SK-MEL-5 (cell line): ENCODE measurements at regions not wholly inside any gene's neighbourhood (a gene's known extent, or its start where the extent isn't known, plus 50 kb on each side); places are given as distances from the start of the nearest gene placed in this dataset.
"Not testable (repeated sequence)": the region's sequence is repeated elsewhere in the genome, so short reads cannot be mapped to it uniquely, and the experiment has no call there.

Experiments used
- DNase-seq: peaks from one replicate; pipeline ENCODE4 v3.0.0-alpha.2; 2016; ENCODE audit warnings: low read depth, low spot score
- in situ Hi-C: cut with HindIII; loops from 2 replicates; pipeline ENCODE4 v1.10.0; 2016; ENCODE audit warnings: low sequenced_read_pairs, high pct_unique_total_duplicates, low pct_unique_long_range_greater_than_20kb

- in situ Hi-C loops: no loop called here
- no peak for DNase-seq
Observed at GRCh38 chr10:4226941-4227540, 442.0 kb upstream of the KLF6 start.

DNA sequence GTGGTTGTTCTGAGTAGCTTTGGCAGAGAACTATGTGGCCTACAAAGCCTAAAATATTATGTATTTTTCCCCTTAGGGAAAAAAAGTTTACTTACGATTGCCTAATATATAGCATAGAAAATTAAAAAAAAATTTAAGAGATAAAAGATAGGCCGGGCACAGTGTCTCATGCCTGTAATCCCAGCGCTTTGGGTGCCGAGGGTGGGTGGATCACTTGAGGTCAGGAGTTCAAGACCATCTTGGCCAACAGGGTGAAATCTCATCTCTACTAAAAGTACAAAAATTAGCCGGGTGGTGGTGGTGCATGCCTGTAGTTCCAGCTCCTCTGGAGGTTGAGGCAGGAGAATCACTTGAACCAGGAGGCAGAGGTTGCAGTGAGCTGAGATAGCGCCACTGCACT is 439.2 kb upstream of the KLF6 start:
- in situ Hi-C loops: no loop called here
- DNase-seq: no peak

DNA sequence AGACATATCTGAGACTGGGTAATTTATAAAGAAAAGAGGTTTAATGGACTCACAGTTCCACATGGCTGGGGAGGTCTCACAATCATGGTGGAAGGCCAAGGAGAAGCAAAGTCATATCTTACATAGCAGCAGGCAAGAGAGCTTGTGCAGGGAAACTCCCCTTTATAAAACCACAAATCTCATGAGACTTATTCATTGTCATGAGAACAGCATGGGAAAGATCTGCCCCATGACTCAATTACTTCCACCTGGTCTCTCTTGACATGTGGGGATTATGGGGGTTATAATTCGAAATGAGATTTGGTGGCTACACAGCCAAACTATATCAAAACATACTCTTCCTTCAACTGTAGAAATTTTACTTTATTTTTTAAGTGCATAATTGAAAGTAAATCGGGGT is 436.3 kb upstream of the KLF6 start:
- DNase-seq, in situ Hi-C loops: not testable (repeated sequence)

DNA sequence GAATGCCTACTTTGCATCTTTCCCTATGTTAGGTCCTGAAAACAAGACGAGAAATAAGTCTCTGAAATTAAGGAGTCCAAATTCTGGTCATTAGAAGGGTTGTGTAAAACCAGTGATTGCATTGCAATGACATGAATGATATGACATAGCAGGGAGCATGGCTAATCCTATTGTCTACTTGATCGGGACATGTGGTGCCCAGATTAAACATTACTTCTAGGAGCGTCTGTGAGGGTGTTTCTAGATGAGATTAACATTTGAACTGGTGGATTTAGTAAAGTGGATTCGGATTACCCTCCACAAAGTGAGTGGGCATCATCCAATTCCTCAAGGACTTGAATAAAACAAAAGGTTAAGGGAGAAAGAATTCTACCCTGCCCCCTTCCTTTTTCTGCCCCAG is 434.9 kb upstream of the KLF6 start:
- in situ Hi-C loops: no loop called here

GRCh38 chr10:4217653-4218052 is 432.6 kb upstream of the KLF6 start:
- in situ Hi-C loops: no loop called here
- no peak for DNase-seq

More for the DNA sequence above, 434.9 kb upstream of the KLF6 start:
- DNase-seq: no peak

DNA sequence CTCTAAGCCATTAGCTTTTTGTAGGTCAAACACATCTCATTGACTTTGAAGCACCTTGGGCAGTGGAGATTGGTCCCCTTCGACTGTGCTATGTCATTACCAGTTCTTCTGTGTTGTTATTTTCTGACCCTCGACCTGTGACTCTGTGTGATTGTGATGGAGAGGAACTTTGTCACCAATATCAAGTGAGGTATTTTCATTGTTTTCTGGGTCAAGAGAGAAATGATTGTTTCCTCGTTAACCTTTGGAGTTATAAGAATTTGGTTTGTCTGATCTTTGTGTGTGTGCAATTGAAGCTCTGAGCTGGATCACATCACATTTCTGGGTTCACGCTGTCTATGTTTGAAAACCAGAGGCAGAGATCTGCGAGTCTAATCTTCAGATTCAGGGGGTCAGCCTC is 432.2 kb upstream of the KLF6 start:
- no peak for DNase-seq
- in situ Hi-C loops: no loop called here

- in situ Hi-C loops: no loop called here
- no peak for DNase-seq
Observed at GRCh38 chr10:4216726-4217125, 431.7 kb upstream of the KLF6 start.

DNA sequence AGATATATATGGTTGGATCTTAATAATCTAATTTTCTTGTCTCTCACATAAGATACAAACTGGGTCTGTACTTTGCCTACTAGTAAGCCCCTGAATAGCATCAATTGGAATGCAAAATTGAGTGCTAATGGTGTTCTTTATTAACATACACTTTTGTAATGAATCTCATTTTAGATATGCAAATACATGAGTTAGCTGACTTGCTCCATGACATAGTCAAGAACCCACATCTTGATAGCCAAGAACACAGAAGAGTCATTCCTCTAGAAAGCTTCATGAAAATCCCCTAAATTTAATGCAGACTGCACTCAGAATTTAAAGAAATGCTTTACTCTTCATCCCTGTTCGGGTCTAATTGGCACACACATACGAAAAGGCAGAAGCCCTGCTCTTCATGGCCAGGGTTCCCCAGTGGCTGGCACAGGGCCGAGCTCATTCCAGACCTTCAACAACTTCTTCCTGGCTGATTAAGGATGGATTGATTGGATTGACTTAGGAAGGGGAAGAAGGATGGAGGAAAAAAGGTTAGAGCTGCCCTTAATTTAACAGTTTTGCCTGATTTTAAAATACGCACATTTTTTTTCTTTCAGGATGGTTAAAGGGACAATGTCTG is 431.1 kb upstream of the KLF6 start:
- no peak for DNase-seq
- in situ Hi-C loops: no loop called here

- in situ Hi-C loops: no loop called here
Observed at GRCh38 chr10:4215485-4215884, 430.5 kb upstream of the KLF6 start.

DNA sequence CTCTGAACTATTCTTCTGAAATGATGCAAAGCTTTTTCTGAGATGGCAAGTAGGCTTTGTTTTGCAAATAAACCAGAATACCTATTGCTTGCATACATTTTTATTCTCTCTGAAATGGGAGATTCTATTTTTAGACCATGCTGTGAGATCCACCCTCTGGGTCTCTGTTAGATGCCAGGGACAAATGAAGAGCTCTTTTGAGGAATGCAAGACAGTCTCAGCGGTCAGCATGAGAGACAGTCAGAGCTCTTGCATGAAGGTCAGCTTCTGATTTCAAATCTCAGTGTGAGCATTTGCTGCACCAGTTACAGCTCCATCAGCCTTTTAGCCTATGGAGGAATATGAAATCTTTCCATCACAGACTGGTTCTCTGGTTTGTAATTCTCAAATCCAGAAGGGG is 429.9 kb upstream of the KLF6 start:
- in situ Hi-C loops: no loop called here
- DNase-seq: peak; percentile 8

More at GRCh38 chr10:4215485-4215884, 430.5 kb upstream of the KLF6 start:
- DNase-seq: no peak

DNA sequence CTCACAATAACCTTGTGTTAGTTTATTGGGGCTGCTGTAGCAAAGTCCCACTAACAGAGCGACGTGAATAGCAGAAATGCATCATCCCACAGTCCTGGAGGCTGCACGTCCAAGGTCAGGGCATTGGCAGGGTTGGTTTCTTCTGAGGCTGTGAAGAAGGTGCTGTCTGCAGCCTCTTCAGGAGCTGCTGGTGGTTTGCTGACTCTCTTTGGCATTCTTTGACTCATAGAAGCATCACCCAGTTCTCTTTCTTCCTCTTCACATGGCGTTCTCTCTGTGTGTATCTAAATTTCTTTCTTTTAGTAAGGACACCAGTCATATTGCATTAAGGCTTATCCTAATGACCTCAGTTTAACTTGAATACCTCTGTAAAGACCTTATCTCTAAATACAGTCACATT is 428.4 kb upstream of the KLF6 start:
- in situ Hi-C loops: no loop called here
- no peak for DNase-seq

DNA sequence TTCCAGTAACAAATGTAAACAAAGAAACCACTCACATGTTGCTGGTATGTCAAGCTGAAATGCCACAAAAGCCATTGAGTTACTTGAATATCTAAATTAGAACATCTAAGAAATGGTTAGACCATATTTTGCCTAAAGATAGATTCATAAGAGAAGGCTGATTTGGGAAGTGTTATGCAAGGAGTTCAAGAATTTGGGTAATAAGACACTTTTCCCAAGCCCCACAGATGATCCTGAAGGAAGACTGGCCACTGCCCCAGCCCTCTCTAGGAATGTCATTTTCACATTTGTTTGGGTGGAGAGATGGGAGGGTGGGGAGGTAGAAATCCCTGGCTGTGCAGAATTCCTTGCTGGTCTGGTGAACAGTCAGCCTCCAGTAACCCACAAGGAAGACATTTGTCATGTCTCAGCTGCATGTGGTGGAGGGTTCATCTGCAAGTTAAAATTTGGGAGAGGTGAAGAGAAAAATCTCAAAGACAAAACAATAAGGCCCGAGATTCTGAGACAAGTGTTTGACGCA is 427.2 kb upstream of the KLF6 start:
- in situ Hi-C loops: no loop called here
- no peak for DNase-seq

DNA sequence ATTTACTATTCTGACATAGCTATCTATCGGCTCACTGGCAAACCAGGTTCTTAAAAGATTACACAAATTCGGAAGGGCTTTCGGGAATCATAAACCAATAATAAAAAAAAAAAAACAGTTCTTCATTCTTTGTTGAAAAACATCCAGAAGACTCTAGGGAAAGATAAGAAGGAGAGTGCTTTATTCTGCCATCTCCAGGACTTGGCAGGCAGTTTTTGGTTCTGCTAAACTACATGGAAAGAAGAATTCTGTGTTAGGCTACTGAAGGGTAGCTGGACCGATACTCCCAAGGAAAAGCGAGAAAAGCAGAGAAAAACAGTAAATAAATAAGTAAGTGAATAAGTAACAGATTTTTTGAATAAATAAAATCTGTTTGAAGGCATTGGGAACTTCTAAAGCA is 423.5 kb upstream of the KLF6 start:
- no peak for DNase-seq
- in situ Hi-C loops: no loop called here

- in situ Hi-C loops: no loop called here
Observed at GRCh38 chr10:4205113-4205512, 420.1 kb upstream of the KLF6 start.

DNA sequence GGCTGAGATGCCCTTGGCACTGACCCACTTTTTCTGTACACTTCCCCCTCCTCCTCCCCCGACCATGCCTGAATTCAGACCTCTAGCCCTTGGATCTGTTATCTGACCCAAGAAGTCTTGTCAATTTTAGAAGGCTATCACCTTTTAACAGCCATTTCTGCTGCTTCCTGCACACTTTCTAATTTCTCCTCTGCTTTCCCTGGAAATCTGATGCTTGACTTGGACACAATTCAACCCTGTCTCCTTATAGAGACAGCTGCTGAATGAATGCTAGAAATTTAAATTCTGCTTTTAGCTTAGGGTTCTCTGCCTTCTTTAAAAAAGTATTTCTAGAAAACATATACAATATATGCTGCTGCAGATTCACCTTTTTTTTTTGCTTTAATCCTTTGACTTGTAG is 417.9 kb upstream of the KLF6 start:
- DNase-seq: no peak
- in situ Hi-C loops: no loop called here

More at GRCh38 chr10:4205113-4205512, 420.1 kb upstream of the KLF6 start:
- DNase-seq: no peak

DNA sequence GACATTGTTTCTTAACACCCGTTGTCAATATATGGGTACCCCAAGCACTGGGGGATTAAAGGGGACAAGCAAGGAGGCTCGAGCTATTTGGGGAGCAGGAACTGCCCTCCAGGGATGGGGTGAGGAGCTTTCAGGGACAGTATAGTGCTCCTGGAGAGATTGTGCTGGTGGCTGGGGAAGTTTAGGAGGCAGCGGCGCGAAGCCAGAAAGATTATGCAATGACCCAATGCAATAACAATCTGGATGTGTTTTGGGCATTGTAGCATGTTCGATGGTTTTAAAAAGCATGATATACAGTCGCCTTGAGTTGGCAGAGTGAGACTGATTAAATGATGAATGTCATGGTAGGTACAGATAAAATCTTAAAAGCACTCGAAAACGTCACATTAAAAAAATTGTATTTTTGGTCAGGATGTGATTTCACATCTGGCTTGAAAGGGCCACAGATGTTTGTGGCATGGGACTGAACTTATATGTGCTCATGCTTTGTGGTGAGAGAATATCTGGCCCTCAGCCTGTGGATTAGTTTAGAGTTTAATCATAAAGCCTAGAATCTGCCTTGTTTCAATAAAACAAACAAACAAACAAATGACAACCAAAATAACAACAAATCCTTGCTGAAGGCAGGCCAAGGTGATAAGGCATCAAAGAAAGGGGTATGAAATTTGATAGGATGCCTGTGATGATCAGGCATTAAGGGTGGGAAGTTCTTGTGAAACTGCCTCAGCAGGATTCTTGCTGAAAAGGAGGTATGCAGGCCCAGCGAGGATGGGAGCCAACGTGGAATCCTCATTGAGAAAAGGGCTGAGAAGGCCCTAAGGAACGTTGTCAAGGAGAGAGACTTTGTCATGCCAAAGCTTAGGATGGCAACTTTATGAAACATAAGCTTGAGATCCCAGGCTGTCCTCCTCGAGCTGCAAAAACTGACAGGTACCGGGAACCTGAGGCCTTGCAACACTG is 417.1 kb upstream of the KLF6 start:
- DNase-seq: no peak
- in situ Hi-C loops: no loop called here

- no peak for DNase-seq
- in situ Hi-C loops: no loop called here
Observed at GRCh38 chr10:4199196-4199595, 414.2 kb upstream of the KLF6 start.

- in situ Hi-C loops: no loop called here
- DNase-seq: no peak
Observed at GRCh38 chr10:4198216-4198615, 413.2 kb upstream of the KLF6 start.
